Hepatocyte (in vitro differentiated cells): ENCODE measurements at regions not wholly inside any gene's neighbourhood (a gene's known extent, or its start where the extent isn't known, plus 50 kb on each side); places are given as distances from the start of the nearest gene placed in this dataset.

Experiments
- DNase-seq: peaks from one replicate; pipeline ENCODE4 v3.0.0-alpha.2; 2016; ENCODE audit warnings: low spot score
- H2AFZ ChIP-seq: fragments of 200-600 bp; sonication (generic); 2 replicates; pipeline ENCODE4 v1.6.0; 2016; ENCODE audit warnings: antibody characterized with exemption, mild to moderate bottlenecking
- H3K27ac ChIP-seq: fragments of 200-600 bp; sonication (generic); 2 replicates; pipeline ENCODE4 v1.5.1; 2016; ENCODE audit warnings: mild to moderate bottlenecking
- H3K27me3 ChIP-seq: fragments of 200-600 bp; sonication (generic); 2 replicates; pipeline ENCODE4 v1.6.1; 2016
- H3K36me3 ChIP-seq: fragments of 200-600 bp; sonication (generic); replicated peaks from 2 replicates; pipeline ENCODE4 v1.5.1; 2016; ENCODE audit warnings: low read depth; ENCODE audit not compliant: insufficient read depth
- H3K4me1 ChIP-seq: fragments of 200-600 bp; sonication (generic); 2 replicates; pipeline ENCODE4 v1.5.1; 2016; ENCODE audit warnings: mild to moderate bottlenecking, moderate library complexity; ENCODE audit not compliant: insufficient read depth
- H3K4me2 ChIP-seq: fragments of 200-600 bp; sonication (generic); 2 replicates; pipeline ENCODE4 v1.6.0; 2016
- H3K4me3 ChIP-seq: fragments of 200-600 bp; sonication (generic); 2 replicates; pipeline ENCODE4 v1.5.1; 2016; ENCODE audit warnings: mild to moderate bottlenecking
- H3K79me2 ChIP-seq: fragments of 200-600 bp; sonication (generic); 2 replicates; pipeline ENCODE4 v1.6.0; 2017; ENCODE audit warnings: mild to moderate bottlenecking
- H3K9me2 ChIP-seq: fragments of 200-600 bp; sonication (generic); replicated peaks from 2 replicates; pipeline ENCODE4 v1.6.0; 2017; ENCODE audit warnings: mild to moderate bottlenecking; ENCODE audit not compliant: insufficient read depth
- H3K9me3 ChIP-seq: fragments of 200-600 bp; sonication (generic); 2 replicates; pipeline ENCODE4 v1.5.1; 2016; ENCODE audit warnings: low read depth, mild to moderate bottlenecking
- H4K20me1 ChIP-seq: fragments of 200-600 bp; sonication (generic); 2 replicates; pipeline ENCODE4 v1.6.0; 2016; ENCODE audit warnings: mild to moderate bottlenecking; ENCODE audit not compliant: insufficient read depth, poor library complexity, severe bottlenecking
- CTCF ChIP-seq: fragments of 200-600 bp; sonication (generic); IDR thresholded peaks from 2 replicates; pipeline ENCODE4 v1.5.1; 2016; ENCODE audit warnings: antibody characterized with exemption, mild to moderate bottlenecking; ENCODE audit not compliant: poor library complexity
- EZH2 ChIP-seq: fragments of 200-600 bp; sonication (generic); IDR thresholded peaks from 2 replicates; pipeline ENCODE4 v1.6.1; 2016; ENCODE audit warnings: antibody characterized with exemption, mild to moderate bottlenecking, borderline replicate concordance
- EZH2phosphoT487 ChIP-seq: fragments of 200-600 bp; sonication (generic); IDR thresholded peaks from one replicate; pipeline ENCODE4 v1.6.1; 2018; ENCODE audit warnings: antibody characterized with exemption, mild to moderate bottlenecking, low read depth, moderate library complexity; ENCODE audit not compliant: unreplicated experiment, severe bottlenecking
- WGBS: methylation state at CpG from one replicate; pipeline ENCODE4 v1.1.6; 2016; ENCODE audit warnings: low lambda C conversion rate; ENCODE audit errors: missing lambda C conversion rate; 5-methylcytosine and 5-hydroxymethylcytosine counted together

- Histone ChIP-seq H3K4me3 (no peak overlapping the region), H3K79me2 (no peaks in the 10 kb centered on the region), H3K4me2 (no peak overlapping the region), H2AFZ (no peak overlapping the region), H3K9me2 (no peaks in the 10 kb centered on the region), H3K9me3 (no peaks in the 10 kb centered on the region), H3K4me1 (no peaks in the 10 kb centered on the region), H4K20me1 (no peaks in the 10 kb centered on the region), H3K27ac (no peak overlapping the region), H3K36me3 (no peaks in the 10 kb centered on the region), H3K27me3 (no peaks in the 10 kb centered on the region)
- DNase-seq = no peak
- TF ChIP-seq CTCF (no peak), EZH2 (no peak), EZH2phosphoT487 (no peak)
- WGBS = 79% methylated on average over 14 of the region's 16 CpGs
Measured at GRCh38 chr3:16050641-16051467, 123.6 kb upstream of the GALNT15 start.

- H3K4me3 ChIP-seq = no peak overlapping the region
- no peaks in the 10 kb centered on the region for H4K20me1 ChIP-seq
- no peak overlapping the region for H2AFZ ChIP-seq
- no peak overlapping the region for H3K27ac ChIP-seq
- no peaks in the 10 kb centered on the region for H3K9me2 ChIP-seq
- H3K4me1 ChIP-seq = no peaks in the 10 kb centered on the region
- no peaks in the 10 kb centered on the region for H3K79me2 ChIP-seq
- H3K9me3 ChIP-seq = no peaks in the 10 kb centered on the region
- H3K4me2 ChIP-seq = no peak overlapping the region
- no peaks in the 10 kb centered on the region for H3K27me3 ChIP-seq
- TF ChIP-seq EZH2 (no peak), EZH2phosphoT487 (no peak), CTCF (no peak)
- DNase-seq = no peak
- WGBS = 96% methylated on average over 4 of the region's 4 CpGs
- H3K36me3 ChIP-seq = no peaks in the 10 kb centered on the region
Measured at GRCh38 chr3:16051691-16052090, 122.8 kb upstream of the GALNT15 start.

DNA sequence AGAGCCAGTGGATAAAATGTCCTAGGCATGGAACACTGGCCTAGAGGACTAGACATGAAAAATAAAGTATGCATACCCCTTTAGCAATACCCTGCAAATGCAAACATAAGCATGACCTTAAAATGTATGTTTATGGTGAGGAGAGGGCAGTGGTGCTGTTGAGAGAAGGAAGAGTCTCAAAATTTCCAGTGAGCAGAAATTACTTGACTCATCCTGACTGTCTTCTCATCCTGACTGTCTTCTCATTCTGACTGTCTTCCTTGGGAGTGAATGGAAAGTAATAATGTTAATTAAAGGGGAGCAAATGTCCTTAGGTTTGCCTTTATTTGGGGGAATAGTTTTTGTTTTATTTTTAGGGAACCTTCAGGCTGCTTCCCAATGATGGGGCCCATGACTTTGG, 121.5 kb upstream of the GALNT15 start:
- DNase-seq = no peak
- H3K9me3 ChIP-seq = no peaks in the 10 kb centered on the region
- H3K4me2 ChIP-seq = no peak overlapping the region
- no peaks in the 10 kb centered on the region for H4K20me1 ChIP-seq
- H3K36me3 ChIP-seq = no peaks in the 10 kb centered on the region
- no peaks in the 10 kb centered on the region for H3K9me2 ChIP-seq
- H2AFZ ChIP-seq = no peak overlapping the region
- H3K4me3 ChIP-seq = no peak overlapping the region
- H3K27me3 ChIP-seq = no peaks in the 10 kb centered on the region
- no peaks in the 10 kb centered on the region for H3K4me1 ChIP-seq
- H3K27ac ChIP-seq = no peak overlapping the region
- TF ChIP-seq EZH2 (no peak), CTCF (no peak), EZH2phosphoT487 (no peak)
- H3K79me2 ChIP-seq = no peaks in the 10 kb centered on the region

GRCh38 chr3:16053794-16054193, 120.7 kb upstream of the GALNT15 start:
- TF ChIP-seq EZH2phosphoT487 = no peak
- TF ChIP-seq EZH2 = no peak
- TF ChIP-seq CTCF = no peak
- Histone ChIP-seq H3K9me2 (no peaks in the 10 kb centered on the region), H3K4me3 (no peak overlapping the region)

More at GRCh38 chr3:16053794-16054193, 120.7 kb upstream of the GALNT15 start:
- no peak for DNase-seq
- no peaks in the 10 kb centered on the region for H3K9me3 ChIP-seq
- H3K4me2 ChIP-seq = no peak overlapping the region
- no peak overlapping the region for H3K27ac ChIP-seq
- H3K79me2 ChIP-seq = no peaks in the 10 kb centered on the region
- H3K27me3 ChIP-seq = no peaks in the 10 kb centered on the region
- no peaks in the 10 kb centered on the region for H4K20me1 ChIP-seq
- no peaks in the 10 kb centered on the region for H3K4me1 ChIP-seq
- H2AFZ ChIP-seq = no peak overlapping the region
- H3K36me3 ChIP-seq = no peaks in the 10 kb centered on the region
